ENCODE measurements at regions not wholly inside any gene's neighbourhood (a gene's known extent, or its start where the extent isn't known, plus 50 kb on each side); places are given as distances from the start of the nearest gene placed in this dataset.

- Histone ChIP-seq H4K20me1 (ENCODE audit: insufficient read depth) (no peaks in the 10 kb centered on the region), H3K36me3 (ENCODE audit: low read depth) (no peaks in the 10 kb centered on the region), H3K27ac (no peak overlapping the region), H3K4me1 (ENCODE audit: insufficient read depth) (no peaks in the 10 kb centered on the region), H3K4me2 (ENCODE audit: unreplicated experiment) (no peak overlapping the region), H3K9ac (no peak overlapping the region), H3F3A (ENCODE audit: insufficient read depth) (no peaks in the 10 kb centered on the region), H3K27me3 (replicated peaks; ENCODE audit: insufficient read depth) (no peaks in the 10 kb centered on the region), H2AFZ (0 out of 2 replicates have a peak overlapping the region, but pooled peaks have one; percentile 1), H3K4me3 (no peak overlapping the region), H3K79me2 (ENCODE audit: insufficient read depth) (no peaks in the 10 kb centered on the region), H3K9me3 (ENCODE audit: low read depth) (no peaks in the 10 kb centered on the region), H3K9me2 (ENCODE audit: insufficient read depth) (no peaks in the 10 kb centered on the region)
- WGBS, 2 experiments (ENCODE audit: low coverage in 1 of 2, low lambda C conversion rate in 2 of 2, missing lambda C conversion rate in 2 of 2) = 63 to 72% methylated on average over 4 of the region's 4 CpGs
- no peak for DNase-seq
- in situ Hi-C loops (cut with MboI) = no loop called here
- TF ChIP-seq EZH2 (IDR thresholded peaks at IDR 0.05; ENCODE audit: insufficient read depth, poor library complexity, severe bottlenecking) = no peak
- TF ChIP-seq EZH2phosphoT487 (IDR thresholded peaks at IDR 0.05; ENCODE audit: insufficient read depth, low read depth) = no peak
Measured at GRCh38 chr4:138428611-138429010, 186.5 kb upstream of the SLC7A11 start.

DNA sequence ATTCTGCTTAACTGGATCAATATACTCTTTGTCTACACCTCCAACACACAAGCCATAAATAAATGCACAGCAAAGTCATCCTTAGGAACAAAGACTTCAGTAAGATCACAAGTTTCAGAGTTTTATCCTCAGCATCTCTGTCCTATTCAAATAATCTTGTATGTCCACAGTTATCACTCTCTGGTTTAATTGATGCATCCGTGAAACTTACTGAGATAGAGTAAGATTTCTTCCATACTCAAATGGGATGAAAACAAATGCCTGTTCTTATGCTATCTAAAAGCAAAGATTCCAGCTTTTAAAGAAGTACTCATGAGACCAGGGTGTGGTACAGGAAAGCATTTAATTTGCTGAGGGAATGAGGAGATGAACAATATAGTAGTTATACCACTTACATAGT, 184.6 kb upstream of the SLC7A11 start:
- in situ Hi-C loops (cut with MboI) = no loop called here
- Histone ChIP-seq H3K9me2 (ENCODE audit: insufficient read depth) (no peaks in the 10 kb centered on the region), H3K27ac (no peak overlapping the region), H4K20me1 (ENCODE audit: insufficient read depth) (no peaks in the 10 kb centered on the region), H3K36me3 (ENCODE audit: low read depth) (no peaks in the 10 kb centered on the region), H2AFZ (no peak overlapping the region), H3K79me2 (ENCODE audit: insufficient read depth) (no peaks in the 10 kb centered on the region), H3K27me3 (replicated peaks; ENCODE audit: insufficient read depth) (no peaks in the 10 kb centered on the region), H3K4me1 (ENCODE audit: insufficient read depth) (no peaks in the 10 kb centered on the region), H3K4me2 (ENCODE audit: unreplicated experiment) (no peak overlapping the region), H3F3A (ENCODE audit: insufficient read depth) (no peaks in the 10 kb centered on the region), H3K4me3 (no peak overlapping the region), H3K9ac (no peak overlapping the region), H3K9me3 (ENCODE audit: low read depth) (no peaks in the 10 kb centered on the region)
- TF ChIP-seq EZH2phosphoT487 (IDR thresholded peaks at IDR 0.05; ENCODE audit: insufficient read depth, low read depth) = no peak
- TF ChIP-seq EZH2 (IDR thresholded peaks at IDR 0.05; ENCODE audit: insufficient read depth, poor library complexity, severe bottlenecking) = no peak
- no peak for DNase-seq
- WGBS, 2 experiments (ENCODE audit: low coverage in 1 of 2, low lambda C conversion rate in 2 of 2, missing lambda C conversion rate in 2 of 2) = 74 to 78% methylated on average over 1 of the region's 1 CpG

DNA sequence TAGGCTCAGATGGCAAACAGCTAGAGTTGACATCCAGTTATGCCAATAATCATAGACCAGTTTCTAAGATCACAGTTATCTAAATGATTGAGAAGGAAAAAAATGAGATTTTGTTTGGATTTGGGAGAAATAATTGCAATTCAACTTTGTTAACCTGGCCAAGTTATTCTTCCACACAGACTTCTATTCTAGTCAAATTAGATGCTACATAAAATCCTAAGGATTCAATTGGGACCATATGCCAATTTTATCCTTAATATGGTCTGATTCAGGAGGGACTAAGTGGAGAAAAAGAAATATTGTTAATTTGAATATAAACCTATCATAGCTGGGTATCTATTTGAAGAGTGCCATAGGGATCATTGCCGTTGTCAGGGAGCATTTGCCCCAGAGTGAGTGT, 178.3 kb upstream of the SLC7A11 start:
- 89 to 95% methylated on average over 1 of the region's 1 CpG for WGBS, 2 experiments (ENCODE audit: low coverage in 1 of 2, low lambda C conversion rate in 2 of 2, missing lambda C conversion rate in 2 of 2)
- Histone ChIP-seq H3K4me2 (ENCODE audit: unreplicated experiment) (no peak overlapping the region), H4K20me1 (ENCODE audit: insufficient read depth) (no peaks in the 10 kb centered on the region), H3K27ac (no peak overlapping the region), H3K9me2 (ENCODE audit: insufficient read depth) (no peaks in the 10 kb centered on the region), H3K9me3 (ENCODE audit: low read depth) (no peaks in the 10 kb centered on the region), H2AFZ (no peak overlapping the region), H3F3A (ENCODE audit: insufficient read depth) (no peaks in the 10 kb centered on the region), H3K27me3 (replicated peaks; ENCODE audit: insufficient read depth) (no peaks in the 10 kb centered on the region), H3K9ac (no peak overlapping the region), H3K4me3 (no peak overlapping the region), H3K36me3 (ENCODE audit: low read depth) (no peaks in the 10 kb centered on the region), H3K4me1 (ENCODE audit: insufficient read depth) (no peaks in the 10 kb centered on the region), H3K79me2 (ENCODE audit: insufficient read depth) (no peaks in the 10 kb centered on the region)
- no peak for DNase-seq
- in situ Hi-C loops (cut with MboI) = no loop called here
- TF ChIP-seq EZH2phosphoT487 (IDR thresholded peaks at IDR 0.05; ENCODE audit: insufficient read depth, low read depth) (no peak), EZH2 (IDR thresholded peaks at IDR 0.05; ENCODE audit: insufficient read depth, poor library complexity, severe bottlenecking) (no peak)

GRCh38 chr4:138414202-138414601, 172.1 kb upstream of the SLC7A11 start:
- no peaks in the 10 kb centered on the region for H3K4me1 ChIP-seq (ENCODE audit: insufficient read depth)
- H4K20me1 ChIP-seq (ENCODE audit: insufficient read depth) = no peaks in the 10 kb centered on the region
- no peaks in the 10 kb centered on the region; the same call in 1 of the 2 replicates for H3K9me2 ChIP-seq (ENCODE audit: insufficient read depth)
- TF ChIP-seq EZH2 (IDR thresholded peaks at IDR 0.05; ENCODE audit: insufficient read depth, poor library complexity, severe bottlenecking) = no peak
- no peak for TF ChIP-seq EZH2phosphoT487 (IDR thresholded peaks at IDR 0.05; ENCODE audit: insufficient read depth, low read depth)
- in situ Hi-C loops (cut with MboI) = no loop called here
- no peak overlapping the region for H3K27ac ChIP-seq
- H3K79me2 ChIP-seq (ENCODE audit: insufficient read depth) = no peaks in the 10 kb centered on the region
- no peak overlapping the region for H2AFZ ChIP-seq
- H3K9ac ChIP-seq = no peak overlapping the region
- DNase-seq = no peak
- H3K9me3 ChIP-seq (ENCODE audit: low read depth) = no peaks in the 10 kb centered on the region
- no peak overlapping the region for H3K4me3 ChIP-seq
- H3K4me2 ChIP-seq (ENCODE audit: unreplicated experiment) = no peak overlapping the region
- no peaks in the 10 kb centered on the region for H3K27me3 ChIP-seq (replicated peaks; ENCODE audit: insufficient read depth)
- H3F3A ChIP-seq (ENCODE audit: insufficient read depth) = no peaks in the 10 kb centered on the region
- no peaks in the 10 kb centered on the region for H3K36me3 ChIP-seq (ENCODE audit: low read depth)
- 88 to 91% methylated on average over 1 of the region's 1 CpG for WGBS, 2 experiments (ENCODE audit: low coverage in 1 of 2, low lambda C conversion rate in 2 of 2, missing lambda C conversion rate in 2 of 2)

GRCh38 chr4:138413273-138413672, 171.1 kb upstream of the SLC7A11 start:
- WGBS, 2 experiments (ENCODE audit: low coverage in 1 of 2, low lambda C conversion rate in 2 of 2, missing lambda C conversion rate in 2 of 2) = 59 to 71% methylated on average over 1 of the region's 1 CpG

More at GRCh38 chr4:138413273-138413672, 171.1 kb upstream of the SLC7A11 start:
- H3K27ac ChIP-seq = no peak overlapping the region
- H2AFZ ChIP-seq = no peak overlapping the region
- no peaks in the 10 kb centered on the region for H3K36me3 ChIP-seq (ENCODE audit: low read depth)
- no peak for DNase-seq
- no peaks in the 10 kb centered on the region for H3K27me3 ChIP-seq (replicated peaks; ENCODE audit: insufficient read depth)
- in situ Hi-C loops (cut with MboI) = no loop called here
- no peaks in the 10 kb centered on the region for H3K4me1 ChIP-seq (ENCODE audit: insufficient read depth)
- H3F3A ChIP-seq (ENCODE audit: insufficient read depth) = no peaks in the 10 kb centered on the region
- H4K20me1 ChIP-seq (ENCODE audit: insufficient read depth) = no peaks in the 10 kb centered on the region
- H3K4me3 ChIP-seq = no peak overlapping the region
- no peaks in the 10 kb centered on the region for H3K9me3 ChIP-seq (ENCODE audit: low read depth)
- no peaks in the 10 kb centered on the region for H3K79me2 ChIP-seq (ENCODE audit: insufficient read depth)
- no peak overlapping the region for H3K9ac ChIP-seq
- no peaks in the 10 kb centered on the region; the same call in 1 of the 2 replicates for H3K9me2 ChIP-seq (ENCODE audit: insufficient read depth)
- TF ChIP-seq EZH2phosphoT487 (IDR thresholded peaks at IDR 0.05; ENCODE audit: insufficient read depth, low read depth) = no peak
- TF ChIP-seq EZH2 (IDR thresholded peaks at IDR 0.05; ENCODE audit: insufficient read depth, poor library complexity, severe bottlenecking) = no peak
- no peak overlapping the region for H3K4me2 ChIP-seq (ENCODE audit: unreplicated experiment)

All from GM23248 (cell line).